ENCODE measurements at regions not wholly inside any gene's neighbourhood (a gene's known extent, or its start where the extent isn't known, plus 50 kb on each side); places are given as distances from the start of the nearest gene placed in this dataset.

DNA sequence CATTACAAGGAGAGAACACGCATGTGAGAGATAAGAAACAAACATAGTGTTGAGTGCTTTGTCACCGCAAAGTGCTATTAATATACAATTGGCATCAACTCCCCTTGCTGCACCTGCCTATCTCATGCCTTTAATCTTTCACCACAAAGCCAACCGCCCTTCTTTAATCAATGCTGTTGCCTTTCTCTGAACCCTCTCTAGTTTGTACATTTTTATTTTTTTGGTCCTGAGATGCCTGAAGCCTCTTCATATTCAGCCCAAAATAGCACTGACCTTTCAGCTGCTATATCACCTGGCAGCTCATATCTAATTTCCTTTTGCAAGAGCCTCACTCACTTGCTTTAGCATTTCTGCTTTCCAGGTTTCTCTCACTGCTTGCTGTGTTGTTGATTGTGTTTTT is 504.7 kb downstream of the NUF2 start:
- WGBS, 4 donors = 78 to 86% (median 80%) methylated on average over 3 of the region's 3 CpGs
- TF ChIP-seq CTCF (IDR thresholded peaks at IDR 0.05) = no peak
- no peak for TF ChIP-seq POLR2A (IDR thresholded peaks at IDR 0.05)
- DNase-seq = no peak
- intact Hi-C loops (cut with DNase I) = no loop called here
- Histone ChIP-seq H3K4me1 (replicated peaks in 1 of 2) (peaks cover 0 to 3% of the 10 kb centered on the region in 2 donors), H3K9me3 (replicated peaks in 1 of 3) (no peaks in the 10 kb centered on the region), H3K4me3 (no peak overlapping the region), H3K36me3 (replicated peaks in 1 of 2) (no peaks in the 10 kb centered on the region), H3K27me3 (no peaks in the 10 kb centered on the region), H3K27ac (no peak overlapping the region)

GRCh38 chr1:163834778-163835177 is 513.0 kb downstream of the NUF2 start:
- H3K36me3 ChIP-seq (replicated peaks in 1 of 2) = no peaks in the 10 kb centered on the region
- no peak for DNase-seq
- TF ChIP-seq CTCF (IDR thresholded peaks at IDR 0.05) (no peak), POLR2A (IDR thresholded peaks at IDR 0.05) (no peak)
- H3K27ac ChIP-seq = no peak overlapping the region
- no peak overlapping the region for H3K4me3 ChIP-seq
- 76 to 89% (median 82%) methylated on average over 2 of the region's 2 CpGs for WGBS, 4 donors
- no peaks in the 10 kb centered on the region for H3K9me3 ChIP-seq (replicated peaks in 1 of 3)
- intact Hi-C loops (cut with DNase I) = no loop called here
- no peaks in the 10 kb centered on the region for H3K4me1 ChIP-seq (replicated peaks in 1 of 2)
- no peaks in the 10 kb centered on the region for H3K27me3 ChIP-seq

GRCh38 chr1:163836481-163836880 is 514.7 kb downstream of the NUF2 start:
- Histone ChIP-seq H3K36me3 (replicated peaks in 1 of 2) (no peaks in the 10 kb centered on the region), H3K4me1 (replicated peaks in 1 of 2) (no peaks in the 10 kb centered on the region), H3K4me3 (no peak overlapping the region), H3K27me3 (no peaks in the 10 kb centered on the region), H3K9me3 (replicated peaks in 1 of 3) (no peaks in the 10 kb centered on the region), H3K27ac (no peak overlapping the region)
- TF ChIP-seq CTCF (IDR thresholded peaks at IDR 0.05) (no peak), POLR2A (IDR thresholded peaks at IDR 0.05) (no peak)
- WGBS, 4 donors = 55 to 75% (median 70%) methylated on average over 1 of the region's 1 CpG
- no peak for DNase-seq
- intact Hi-C loops (cut with DNase I) = no loop called here

- Histone ChIP-seq H3K4me1 (replicated peaks in 1 of 2) (no peaks in the 10 kb centered on the region), H3K27me3 (no peaks in the 10 kb centered on the region), H3K4me3 (no peak overlapping the region), H3K9me3 (replicated peaks in 1 of 3) (no peaks in the 10 kb centered on the region), H3K27ac (no peak overlapping the region), H3K36me3 (replicated peaks in 1 of 2) (no peaks in the 10 kb centered on the region)
- TF ChIP-seq POLR2A (IDR thresholded peaks at IDR 0.05) = no peak
- no peak for TF ChIP-seq CTCF (IDR thresholded peaks at IDR 0.05)
- intact Hi-C loops (cut with DNase I) = no loop called here
- no peak for DNase-seq
- WGBS, 4 donors = 61 to 73% (median 68%) methylated on average over 3 of the region's 3 CpGs
These were observed 515.5 kb downstream of the NUF2 start for GRCh38 chr1:163837206-163837605.
